Liver (tissue), 8 donors: ENCODE measurements at regions not wholly inside any gene's neighbourhood (a gene's known extent, or its start where the extent isn't known, plus 50 kb on each side); places are given as distances from the start of the nearest gene placed in this dataset.

ENCODE experiments used
- DNase-seq: peaks from one replicate; pipeline ENCODE4 v3.0.0-alpha.2; 2017; ENCODE audit warnings: low spot score
- H3K27ac ChIP-seq, 2 donors: one replicate each; pipeline ENCODE4 v1.7.0; 2013; ENCODE audit warnings: inconsistent platforms in 2 of 2, low read length in 2 of 2, control low read depth in 1 of 2, low read depth in 1 of 2, mild to moderate bottlenecking in 1 of 2
- H3K27me3 ChIP-seq, 4 donors: one replicate each; pipeline versions ENCODE4 v1.6.1 to v1.7.0; 2013; ENCODE audit warnings: low read length in 3 of 4, inconsistent platforms in 1 of 4, mild to moderate bottlenecking in 1 of 4, moderate library complexity in 1 of 4; ENCODE audit not compliant: control insufficient read depth in 4 of 4, insufficient read depth in 4 of 4
- H3K36me3 ChIP-seq, 4 donors: one replicate each; pipeline versions ENCODE4 v1.6.1 to v1.7.0; 2013; ENCODE audit warnings: low read length in 3 of 4, mild to moderate bottlenecking in 3 of 4, low read depth in 1 of 4, moderate library complexity in 1 of 4; ENCODE audit not compliant: control insufficient read depth in 4 of 4, insufficient read depth in 3 of 4
- H3K4me1 ChIP-seq, 4 donors: one replicate each; pipeline versions ENCODE4 v1.6.1 to v1.7.0; 2013; ENCODE audit warnings: low read length in 3 of 4, mild to moderate bottlenecking in 3 of 4, moderate library complexity in 1 of 4; ENCODE audit not compliant: control insufficient read depth in 4 of 4, insufficient read depth in 4 of 4
- H3K4me3 ChIP-seq, 3 donors: one replicate each; pipeline versions ENCODE4 v1.6.1 to v1.7.0; 2013; ENCODE audit warnings: low read length in 3 of 3, control low read depth in 1 of 3, low read depth in 1 of 3, mild to moderate bottlenecking in 1 of 3
- H3K9ac ChIP-seq, 2 donors: one replicate each; pipeline ENCODE4 v1.7.0; 2013; ENCODE audit warnings: low read length in 2 of 2, mild to moderate bottlenecking in 2 of 2, moderate library complexity in 2 of 2, control low read depth in 1 of 2, low read depth in 1 of 2
- H3K9me3 ChIP-seq, 4 donors: one replicate each; pipeline versions ENCODE4 v1.6.1 to v1.7.0; 2013; ENCODE audit warnings: low read length in 3 of 4; ENCODE audit not compliant: control insufficient read depth in 4 of 4
- FOXA2 ChIP-seq: IDR thresholded peaks from 2 replicates; pipeline ENCODE4 v1.6.1; 2016; ENCODE audit warnings: antibody characterized with exemption
- HNF4A ChIP-seq, 2 donors: conservative IDR thresholded peaks; 2 replicates each; pipeline ENCODE4 v1.6.1; 2016; ENCODE audit warnings: antibody characterized with exemption in 2 of 2, mild to moderate bottlenecking in 2 of 2
- HNF4G ChIP-seq: IDR thresholded peaks from 2 replicates; pipeline ENCODE4 v1.6.1; 2016; ENCODE audit warnings: antibody characterized with exemption
- RXRA ChIP-seq, 2 donors: IDR thresholded peaks; 2 replicates each; pipeline ENCODE4 v1.6.1; 2017 to 2018; ENCODE audit warnings: antibody characterized with exemption in 2 of 2, mild to moderate bottlenecking in 1 of 2
- WGBS: extraction: QIAGEN DNeasy Blood & Tissue Kit; methylation state at CpG from one replicate; pipeline ENCODE4 v1.1.7; 2013; 5-methylcytosine and 5-hydroxymethylcytosine counted together
- TF ChIP-seq, protein P1 (sequence below): IDR thresholded peaks from 2 replicates; pipeline ENCODE4 v1.6.1; 2016; ENCODE audit warnings: antibody characterized with exemption, mild to moderate bottlenecking
- TF ChIP-seq, protein P2 (sequence below): fragments of 150-350 bp; IDR thresholded peaks from 2 replicates; pipeline ENCODE4 v1.5.1; 2017; ENCODE audit warnings: improper control_type of control experiment, low read depth, low read length; ENCODE audit not compliant: missing input control
- TF ChIP-seq, protein P3 (sequence below): IDR thresholded peaks from 2 replicates; pipeline ENCODE4 v1.6.1; 2016; ENCODE audit warnings: antibody characterized with exemption
- donor health status: healthy.
- donor health status: healthy.
- donor health status: healthy.
- donor health status: healthy.
- donor health status: healthy.

DNA sequence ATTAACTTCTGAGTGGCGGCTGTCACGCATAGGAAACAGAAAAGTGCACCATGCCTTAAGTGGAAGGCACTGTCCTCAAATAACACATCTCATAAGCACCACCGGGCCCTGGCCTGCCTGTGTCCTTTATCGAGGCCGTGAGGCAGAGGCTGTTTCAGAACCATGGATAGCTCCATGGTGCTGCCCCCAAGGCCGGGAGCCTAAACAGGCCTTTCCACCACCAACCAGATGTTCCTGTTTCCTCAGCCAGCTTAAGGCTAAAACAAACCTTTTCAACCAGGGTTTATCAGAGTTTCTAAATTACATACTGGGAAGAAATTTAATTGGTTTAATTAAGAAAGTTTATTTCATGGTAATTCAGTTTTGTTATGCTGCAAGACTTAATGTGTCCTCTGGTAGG is 114.4 kb downstream of the DMRTA2 start:
- Histone ChIP-seq H3K4me3 (no peak overlapping the region), H3K4me1 (no peaks in the 10 kb centered on the region), H3K27ac (no peak overlapping the region), H3K9ac (no peak overlapping the region), H3K9me3 (no peaks in the 10 kb centered on the region), H3K36me3 (no peaks in the 10 kb centered on the region), H3K27me3 (no peaks in the 10 kb centered on the region)
- 15% methylated on average over 6 of the region's 6 CpGs for WGBS
- no peak for TF ChIP-seq FOXA2
- TF ChIP-seq, protein P1, sequence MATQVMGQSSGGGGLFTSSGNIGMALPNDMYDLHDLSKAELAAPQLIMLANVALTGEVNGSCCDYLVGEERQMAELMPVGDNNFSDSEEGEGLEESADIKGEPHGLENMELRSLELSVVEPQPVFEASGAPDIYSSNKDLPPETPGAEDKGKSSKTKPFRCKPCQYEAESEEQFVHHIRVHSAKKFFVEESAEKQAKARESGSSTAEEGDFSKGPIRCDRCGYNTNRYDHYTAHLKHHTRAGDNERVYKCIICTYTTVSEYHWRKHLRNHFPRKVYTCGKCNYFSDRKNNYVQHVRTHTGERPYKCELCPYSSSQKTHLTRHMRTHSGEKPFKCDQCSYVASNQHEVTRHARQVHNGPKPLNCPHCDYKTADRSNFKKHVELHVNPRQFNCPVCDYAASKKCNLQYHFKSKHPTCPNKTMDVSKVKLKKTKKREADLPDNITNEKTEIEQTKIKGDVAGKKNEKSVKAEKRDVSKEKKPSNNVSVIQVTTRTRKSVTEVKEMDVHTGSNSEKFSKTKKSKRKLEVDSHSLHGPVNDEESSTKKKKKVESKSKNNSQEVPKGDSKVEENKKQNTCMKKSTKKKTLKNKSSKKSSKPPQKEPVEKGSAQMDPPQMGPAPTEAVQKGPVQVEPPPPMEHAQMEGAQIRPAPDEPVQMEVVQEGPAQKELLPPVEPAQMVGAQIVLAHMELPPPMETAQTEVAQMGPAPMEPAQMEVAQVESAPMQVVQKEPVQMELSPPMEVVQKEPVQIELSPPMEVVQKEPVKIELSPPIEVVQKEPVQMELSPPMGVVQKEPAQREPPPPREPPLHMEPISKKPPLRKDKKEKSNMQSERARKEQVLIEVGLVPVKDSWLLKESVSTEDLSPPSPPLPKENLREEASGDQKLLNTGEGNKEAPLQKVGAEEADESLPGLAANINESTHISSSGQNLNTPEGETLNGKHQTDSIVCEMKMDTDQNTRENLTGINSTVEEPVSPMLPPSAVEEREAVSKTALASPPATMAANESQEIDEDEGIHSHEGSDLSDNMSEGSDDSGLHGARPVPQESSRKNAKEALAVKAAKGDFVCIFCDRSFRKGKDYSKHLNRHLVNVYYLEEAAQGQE: peak; percentile 99
- DNase-seq: peak; percentile 38

DNA sequence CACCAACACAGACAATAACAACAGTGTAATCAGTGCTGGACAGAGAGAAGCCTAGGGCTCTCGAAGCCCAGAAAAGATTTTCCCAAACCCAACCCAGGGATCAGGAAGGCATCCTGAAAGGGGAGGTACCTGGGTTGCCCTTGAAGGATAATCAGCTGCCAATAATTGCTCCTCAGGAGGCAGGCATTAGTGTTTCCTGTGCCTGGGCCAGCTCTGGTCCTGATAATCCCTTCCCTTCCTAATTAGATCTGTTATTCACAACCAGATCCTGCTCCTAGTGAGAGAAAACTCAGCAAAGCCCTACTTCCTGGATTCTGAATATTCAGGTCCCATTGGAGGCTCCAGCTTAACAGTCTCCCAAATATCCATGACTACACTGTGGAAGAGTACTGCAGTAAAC is 117.4 kb downstream of the DMRTA2 start:
- WGBS: 42% methylated on average over 1 of the region's 1 CpG
- Histone ChIP-seq H3K27ac (no peak overlapping the region), H3K9me3 (no peaks in the 10 kb centered on the region), H3K4me1 (no peaks in the 10 kb centered on the region), H3K27me3 (no peaks in the 10 kb centered on the region), H3K9ac (no peak overlapping the region), H3K4me3 (no peak overlapping the region), H3K36me3 (no peaks in the 10 kb centered on the region)
- no peak for DNase-seq
- TF ChIP-seq, protein P2, sequence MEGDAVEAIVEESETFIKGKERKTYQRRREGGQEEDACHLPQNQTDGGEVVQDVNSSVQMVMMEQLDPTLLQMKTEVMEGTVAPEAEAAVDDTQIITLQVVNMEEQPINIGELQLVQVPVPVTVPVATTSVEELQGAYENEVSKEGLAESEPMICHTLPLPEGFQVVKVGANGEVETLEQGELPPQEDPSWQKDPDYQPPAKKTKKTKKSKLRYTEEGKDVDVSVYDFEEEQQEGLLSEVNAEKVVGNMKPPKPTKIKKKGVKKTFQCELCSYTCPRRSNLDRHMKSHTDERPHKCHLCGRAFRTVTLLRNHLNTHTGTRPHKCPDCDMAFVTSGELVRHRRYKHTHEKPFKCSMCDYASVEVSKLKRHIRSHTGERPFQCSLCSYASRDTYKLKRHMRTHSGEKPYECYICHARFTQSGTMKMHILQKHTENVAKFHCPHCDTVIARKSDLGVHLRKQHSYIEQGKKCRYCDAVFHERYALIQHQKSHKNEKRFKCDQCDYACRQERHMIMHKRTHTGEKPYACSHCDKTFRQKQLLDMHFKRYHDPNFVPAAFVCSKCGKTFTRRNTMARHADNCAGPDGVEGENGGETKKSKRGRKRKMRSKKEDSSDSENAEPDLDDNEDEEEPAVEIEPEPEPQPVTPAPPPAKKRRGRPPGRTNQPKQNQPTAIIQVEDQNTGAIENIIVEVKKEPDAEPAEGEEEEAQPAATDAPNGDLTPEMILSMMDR: no peak
- TF ChIP-seq HNF4G (no peak), HNF4A (conservative IDR thresholded peaks at IDR 0.05) (no peak), RXRA (IDR thresholded peaks at IDR 0.05) (no peak)
- TF ChIP-seq, protein P3, sequence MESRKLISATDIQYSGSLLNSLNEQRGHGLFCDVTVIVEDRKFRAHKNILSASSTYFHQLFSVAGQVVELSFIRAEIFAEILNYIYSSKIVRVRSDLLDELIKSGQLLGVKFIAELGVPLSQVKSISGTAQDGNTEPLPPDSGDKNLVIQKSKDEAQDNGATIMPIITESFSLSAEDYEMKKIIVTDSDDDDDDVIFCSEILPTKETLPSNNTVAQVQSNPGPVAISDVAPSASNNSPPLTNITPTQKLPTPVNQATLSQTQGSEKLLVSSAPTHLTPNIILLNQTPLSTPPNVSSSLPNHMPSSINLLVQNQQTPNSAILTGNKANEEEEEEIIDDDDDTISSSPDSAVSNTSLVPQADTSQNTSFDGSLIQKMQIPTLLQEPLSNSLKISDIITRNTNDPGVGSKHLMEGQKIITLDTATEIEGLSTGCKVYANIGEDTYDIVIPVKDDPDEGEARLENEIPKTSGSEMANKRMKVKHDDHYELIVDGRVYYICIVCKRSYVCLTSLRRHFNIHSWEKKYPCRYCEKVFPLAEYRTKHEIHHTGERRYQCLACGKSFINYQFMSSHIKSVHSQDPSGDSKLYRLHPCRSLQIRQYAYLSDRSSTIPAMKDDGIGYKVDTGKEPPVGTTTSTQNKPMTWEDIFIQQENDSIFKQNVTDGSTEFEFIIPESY: no peak
- TF ChIP-seq, protein P1: no peak
